CD14-positive monocyte (primary cell): ENCODE measurements at regions not wholly inside any gene's neighbourhood (a gene's known extent, or its start where the extent isn't known, plus 50 kb on each side); places are given as distances from the start of the nearest gene placed in this dataset.

Experiments
- DNase-seq, 3 donors: peaks; one replicate each; pipeline ENCODE4 v3.0.0-alpha.2; 2011 to 2022
- H2AFZ ChIP-seq: 2 replicates; pipeline ENCODE4 v1.6.0; 2012; ENCODE audit warnings: mild to moderate bottlenecking, low read depth, low read length, inconsistent platforms; ENCODE audit not compliant: insufficient read depth, poor library complexity, severe bottlenecking
- H3K27ac ChIP-seq, 2 donors: 1 replicate in 1 of 2; 2 replicates in 1 of 2; pipeline ENCODE4 v1.5.1; 2012 to 2013; ENCODE audit warnings: low read length in 2 of 2, control low read depth in 1 of 2, inconsistent platforms in 1 of 2, low read depth in 1 of 2, mild to moderate bottlenecking in 1 of 2
- H3K27me3 ChIP-seq, 2 donors: one replicate each; pipeline versions ENCODE4 v1.6.0 to v1.6.1; 2011 to 2013; ENCODE audit warnings: low read length in 2 of 2; ENCODE audit not compliant: control insufficient read depth in 2 of 2, insufficient read depth in 2 of 2
- H3K36me3 ChIP-seq, 2 donors: replicated peaks in 1 of 2; 1 replicate in 1 of 2; 2 replicates in 1 of 2; pipeline versions ENCODE4 v1.5.1 to v1.6.1; 2012 to 2013; ENCODE audit warnings: low read length in 2 of 2, control low read depth in 1 of 2, inconsistent platforms in 1 of 2, mild to moderate bottlenecking in 1 of 2; ENCODE audit not compliant: insufficient read depth in 2 of 2, control insufficient read depth in 1 of 2
- H3K4me1 ChIP-seq, 2 donors: 1 replicate in 1 of 2; 2 replicates in 1 of 2; pipeline versions ENCODE4 v1.5.1 to v1.6.1; 2012 to 2013; ENCODE audit warnings: low read length in 2 of 2, control low read depth in 1 of 2, inconsistent platforms in 1 of 2, mild to moderate bottlenecking in 1 of 2, moderate library complexity in 1 of 2; ENCODE audit not compliant: insufficient read depth in 2 of 2, control insufficient read depth in 1 of 2
- H3K4me2 ChIP-seq: replicated peaks from 2 replicates; pipeline ENCODE3; 2012; ENCODE audit warnings: low read length, moderate library complexity, mild to moderate bottlenecking; ENCODE audit not compliant: poor library complexity, severe bottlenecking; ENCODE audit errors: extremely low read depth
- H3K4me3 ChIP-seq, 3 experiments: fragments of 200-600 bp in 1 of 3; sonication (generic) in 1 of 3; replicated peaks in 1 of 3; 1 replicate in 2 of 3; 2 replicates in 1 of 3; pipeline ENCODE4 v1.5.1; 2011 to 2013; ENCODE audit warnings: low read length in 3 of 3, mild to moderate bottlenecking in 3 of 3, control low read depth in 2 of 3, low read depth in 2 of 3, inconsistent platforms in 1 of 3, moderate library complexity in 1 of 3
- H3K79me2 ChIP-seq: 2 replicates; pipeline ENCODE4 v1.6.0; 2012; ENCODE audit warnings: mild to moderate bottlenecking, control low read depth, inconsistent platforms, low read length, moderate library complexity; ENCODE audit not compliant: insufficient read depth
- H3K9ac ChIP-seq: 2 replicates; pipeline ENCODE4 v1.6.0; 2017; ENCODE audit warnings: low read length, mild to moderate bottlenecking; ENCODE audit not compliant: insufficient read depth, poor library complexity, severe bottlenecking
- H3K9me3 ChIP-seq, 2 donors: replicated peaks in 1 of 2; 1 replicate in 1 of 2; 2 replicates in 1 of 2; pipeline versions ENCODE4 v1.5.1 to v1.6.1; 2012 to 2013; ENCODE audit warnings: low read length in 2 of 2, control low read depth in 1 of 2; ENCODE audit not compliant: control insufficient read depth in 1 of 2, insufficient read depth in 1 of 2
- H4K20me1 ChIP-seq: 2 replicates; pipeline ENCODE4 v1.6.0; 2012; ENCODE audit warnings: mild to moderate bottlenecking, low read length, control low read depth, moderate library complexity; ENCODE audit not compliant: insufficient read depth
- H3K27ac Mint-ChIP-seq, 7 donors: one replicate each; pipeline ENCODE4 v1.8.0; 2020; ENCODE audit warnings: mild to moderate bottlenecking in 7 of 7, mixed read lengths in 7 of 7, moderate library complexity in 6 of 7, inconsistent platforms in 2 of 7
- H3K27me3 Mint-ChIP-seq, 3 donors: one replicate each; pipeline ENCODE4 v1.8.0; 2021 to 2022; ENCODE audit warnings: low read depth in 3 of 3, mild to moderate bottlenecking in 3 of 3, mixed read lengths in 3 of 3, moderate library complexity in 3 of 3, inconsistent platforms in 1 of 3
- H3K36me3 Mint-ChIP-seq, 2 donors: one replicate each; pipeline ENCODE4 v1.8.0; 2020; ENCODE audit warnings: mixed read lengths in 2 of 2, inconsistent platforms in 1 of 2, mild to moderate bottlenecking in 1 of 2
- H3K4me1 Mint-ChIP-seq: one replicate; pipeline ENCODE4 v1.8.0; 2020; ENCODE audit warnings: mild to moderate bottlenecking, mixed read lengths
- H3K4me3 Mint-ChIP-seq, 2 donors: one replicate each; pipeline ENCODE4 v1.8.0; 2020; ENCODE audit warnings: mild to moderate bottlenecking in 2 of 2, mixed read lengths in 2 of 2, moderate library complexity in 1 of 2
- H3K9me3 Mint-ChIP-seq, 7 donors: one replicate each; pipeline ENCODE4 v1.8.0; 2020 to 2022; ENCODE audit warnings: mixed read lengths in 7 of 7, mild to moderate bottlenecking in 6 of 7, moderate library complexity in 6 of 7, inconsistent platforms in 2 of 7
- CTCF ChIP-seq: fragments of 200-600 bp; IDR thresholded peaks from one replicate; pipeline ENCODE4 v1.8.0; 2022; ENCODE audit warnings: antibody characterized with exemption, mild to moderate bottlenecking
- WGBS: methylation state at CpG from one replicate; pipeline ENCODE4 v1.1.5; 2013; ENCODE audit warnings: missing lambda C conversion rate; ENCODE audit not compliant: insufficient coverage; 5-methylcytosine and 5-hydroxymethylcytosine counted together
- intact Hi-C, 2 donors: fragments of 100-400 bp; cut with micrococcal nuclease; formaldehyde crosslinking; loops; one replicate each; pipeline versions ENCODE4 v1.15.0 to v1.15.1; 2023

- H4K20me1 ChIP-seq, result no peaks in the 10 kb centered on the region
- no peaks in the 10 kb centered on the region for H3K4me1 ChIP-seq
- 90% methylated on average over 17 of the region's 19 CpGs for WGBS
- H2AFZ ChIP-seq, result no peak overlapping the region
- peaks cover 0 to 10% (median 4%) of the 10 kb centered on the region in 7 donors for H3K9me3 Mint-ChIP-seq
- H3K27ac Mint-ChIP-seq, result no peak overlapping the region
- no peak overlapping the region for H3K4me2 ChIP-seq
- intact Hi-C loops, result no loop called here
- H3K9ac ChIP-seq, result no peak overlapping the region
- H3K27me3 ChIP-seq, result no peaks in the 10 kb centered on the region
- no peak overlapping the region for H3K27ac ChIP-seq
- no peak overlapping the region for H3K4me3 Mint-ChIP-seq
- no peaks in the 10 kb centered on the region for H3K79me2 ChIP-seq
- peaks cover 7 to 11% (median 9%) of the 10 kb centered on the region in 3 donors for H3K27me3 Mint-ChIP-seq
- H3K36me3 ChIP-seq, result no peaks in the 10 kb centered on the region
- no peaks in the 10 kb centered on the region for H3K36me3 Mint-ChIP-seq
- no peak overlapping the region for H3K4me3 ChIP-seq
- no peak for TF ChIP-seq CTCF
- DNase-seq, result no peak
- no peaks in the 10 kb centered on the region for H3K4me1 Mint-ChIP-seq
- peaks cover 2 to 4% of the 10 kb centered on the region in 2 donors for H3K9me3 ChIP-seq
Observed at GRCh38 chr20:58141971-58142842, 86.2 kb downstream of the ANKRD60 start.

GRCh38 chr20:58141496-58141895 lies 87.0 kb downstream of the ANKRD60 start:
- H3K27me3 ChIP-seq, result no peaks in the 10 kb centered on the region
- no peaks in the 10 kb centered on the region for H4K20me1 ChIP-seq
- H3K4me3 Mint-ChIP-seq, result no peak overlapping the region
- H3K4me1 Mint-ChIP-seq, result no peaks in the 10 kb centered on the region
- H3K79me2 ChIP-seq, result no peaks in the 10 kb centered on the region
- no peaks in the 10 kb centered on the region for H3K4me1 ChIP-seq
- WGBS, result 100% methylated on average over 1 of the region's 4 CpGs
- no peak for TF ChIP-seq CTCF
- DNase-seq, result no peak
- H3K9me3 ChIP-seq, result no peaks in the 10 kb centered on the region
- intact Hi-C loops, result no loop called here
- H3K27ac Mint-ChIP-seq, result no peak overlapping the region
- no peak overlapping the region for H3K27ac ChIP-seq
- H3K9me3 Mint-ChIP-seq, result peaks cover 0 to 6% (median 1%) of the 10 kb centered on the region in 7 donors
- H3K9ac ChIP-seq, result no peak overlapping the region
- H3K4me2 ChIP-seq, result no peak overlapping the region
- no peaks in the 10 kb centered on the region for H3K36me3 ChIP-seq
- H3K27me3 Mint-ChIP-seq, result peaks cover 13 to 16% (median 13%) of the 10 kb centered on the region in 3 donors
- no peak overlapping the region for H2AFZ ChIP-seq
- H3K4me3 ChIP-seq, result no peak overlapping the region
- H3K36me3 Mint-ChIP-seq, result no peaks in the 10 kb centered on the region
